ENCODE measurements at regions not wholly inside any gene's neighbourhood (a gene's known extent, or its start where the extent isn't known, plus 50 kb on each side); places are given as distances from the start of the nearest gene placed in this dataset.

DNA sequence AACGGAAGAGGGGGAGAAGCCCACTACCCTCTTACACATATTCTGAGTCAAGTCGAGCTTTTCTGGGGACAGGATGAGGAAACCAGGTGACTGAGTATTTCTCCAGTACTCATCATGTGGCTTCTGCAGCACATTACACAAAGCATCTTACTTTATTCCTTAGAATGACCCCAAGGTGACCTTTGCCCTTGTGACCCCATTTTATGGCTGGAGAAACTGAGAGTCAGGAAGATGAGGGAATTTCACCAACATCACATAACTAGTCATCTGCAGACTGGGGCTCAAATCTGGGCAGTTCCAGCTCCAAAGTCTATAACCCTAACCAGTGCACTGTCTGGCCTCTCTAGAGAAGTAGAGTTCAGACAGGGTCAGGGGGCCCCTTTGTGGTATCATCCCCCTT lies 707.0 kb downstream of the UQCRFS1 start:
- no peak for TF ChIP-seq EP300 (IDR thresholded peaks at IDR 0.05; ENCODE audit: borderline replicate concordance)
- no peak for TF ChIP-seq YY1 (IDR thresholded peaks at IDR 0.05; ENCODE audit: low read depth)
- no peak for TF ChIP-seq TAF1 (IDR thresholded peaks at IDR 0.05; ENCODE audit: low read depth)
- TF ChIP-seq, protein P1, sequence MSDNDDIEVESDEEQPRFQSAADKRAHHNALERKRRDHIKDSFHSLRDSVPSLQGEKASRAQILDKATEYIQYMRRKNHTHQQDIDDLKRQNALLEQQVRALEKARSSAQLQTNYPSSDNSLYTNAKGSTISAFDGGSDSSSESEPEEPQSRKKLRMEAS (IDR thresholded peaks at IDR 0.05): no peak
- TF ChIP-seq RAD21 (IDR thresholded peaks at IDR 0.05; ENCODE audit: low read depth): no peak
- no peak for TF ChIP-seq EGR1 (IDR thresholded peaks at IDR 0.05)
- TF ChIP-seq CEBPB (IDR thresholded peaks at IDR 0.05): no peak
- no peak for TF ChIP-seq TEAD4 (IDR thresholded peaks at IDR 0.05)
- no peak for TF ChIP-seq TCF12 (IDR thresholded peaks at IDR 0.05; ENCODE audit: low read depth)

All from Ishikawa (cell line).